Neural progenitor cell (in vitro differentiated cells): ENCODE measurements at regions not wholly inside any gene's neighbourhood (a gene's known extent, or its start where the extent isn't known, plus 50 kb on each side); places are given as distances from the start of the nearest gene placed in this dataset.

Experiments
- CTCF ChIP-seq: fragments of 200-600 bp; sonication (generic); IDR thresholded peaks from 2 replicates; pipeline ENCODE4 v1.5.1; 2017; ENCODE audit warnings: antibody characterized with exemption, mild to moderate bottlenecking
- EZH2 ChIP-seq: fragments of 200-600 bp; sonication (generic); IDR thresholded peaks from 2 replicates; pipeline ENCODE4 v1.6.1; 2017; ENCODE audit warnings: antibody characterized with exemption, mild to moderate bottlenecking, moderate library complexity
- EZH2phosphoT487 ChIP-seq: fragments of 200-600 bp; sonication (generic); IDR thresholded peaks from 2 replicates; pipeline ENCODE4 v1.6.1; 2017; ENCODE audit warnings: antibody characterized with exemption

GRCh38 chr10:33406596-33406995, 72.1 kb upstream of the NRP1 start:
- no peak for TF ChIP-seq CTCF
- no peak for TF ChIP-seq EZH2phosphoT487
- no peak for TF ChIP-seq EZH2
